K562 (cell line): ENCODE measurements at regions not wholly inside any gene's neighbourhood (a gene's known extent, or its start where the extent isn't known, plus 50 kb on each side); places are given as distances from the start of the nearest gene placed in this dataset.

ENCODE experiments used
- ATAC-seq: fragments of 200-7000 bp; cut with Tn5 transposase; 3 replicates; pipeline ENCODE4 v1.9.1; 2020; ENCODE audit warnings: moderate library complexity
- BruUV-seq: library from RNA; stranded (reverse); fragments of 400-500 nt; replicated peaks from 2 replicates; lab custom pipeline; 2021; lab: Mats Ljungman, UMichigan
- CTCF ChIA-PET: fragments of 300-600 bp; formaldehyde crosslinking; extraction: SDS; loops from one replicate; lab custom pipeline; 2021; ENCODE audit warnings: low intra/inter-chr PET ratio; lab: Yijun Ruan, JAX
- POLR2A ChIA-PET: fragments of 300-600, 350-650 bp; sonication (Branson Sonifier 250); formaldehyde crosslinking; extraction: SDS; loops from one replicate; lab custom pipeline; 2021; ENCODE audit warnings: antibody characterized with exemption, inconsistent platforms; lab: Yijun Ruan, JAX
- DNase-seq, 4 experiments: peaks; one replicate each; pipeline versions ENCODE4 v3.0.0 to v3.0.0-alpha.2; 2011 to 2018; ENCODE audit warnings: low spot score in 3 of 4, mixed read lengths in 3 of 4; ENCODE audit errors: extremely low read depth in 1 of 4
- FAIRE-seq: peaks from 2 replicates; lab custom pipeline; 2011; peaks lifted over from hg19 to GRCh38; lab: Jason Lieb, UNC
- H2AFZ ChIP-seq: 2 replicates; pipeline ENCODE4 v1.6.0; 2011; ENCODE audit warnings: low read depth, low read length, control low read depth, inconsistent platforms
- H3K27ac ChIP-seq: fragments of 200-600 bp; 3 replicates; pipeline ENCODE4 v1.8.0; 2011; ENCODE audit warnings: low read depth, mild to moderate bottlenecking, control low read depth, inconsistent platforms, low read length, moderate library complexity, mixed read lengths; ENCODE audit errors: extremely low read depth
- H3K27me3 ChIP-seq, 2 experiments: fragments of 300-600 bp in 1 of 2; 2 replicates in 1 of 2; 3 replicates in 1 of 2; pipeline versions ENCODE4 v1.6.0 to v1.8.0; 2011; ENCODE audit warnings: inconsistent platforms in 2 of 2, low read length in 2 of 2, mild to moderate bottlenecking in 1 of 2, mixed read lengths in 1 of 2, moderate library complexity in 1 of 2; ENCODE audit not compliant: control insufficient read depth in 2 of 2, insufficient read depth in 2 of 2
- H3K36me3 ChIP-seq: fragments of 300-600 bp; 3 replicates; pipeline ENCODE4 v1.8.0; 2011; ENCODE audit warnings: mild to moderate bottlenecking, low read length, inconsistent platforms; ENCODE audit not compliant: control insufficient read depth, insufficient read depth
- H3K4me1 ChIP-seq, 2 experiments: fragments of 200-600 bp in 1 of 2; replicated peaks in 1 of 2; 2 replicates in 1 of 2; 3 replicates in 1 of 2; pipeline versions ENCODE4 v1.5.1 to v1.8.0; 2011; ENCODE audit warnings: inconsistent platforms in 2 of 2, low read length in 2 of 2, mild to moderate bottlenecking in 1 of 2, mixed read lengths in 1 of 2, moderate library complexity in 1 of 2; ENCODE audit not compliant: control insufficient read depth in 2 of 2, insufficient read depth in 2 of 2
- H3K4me2 ChIP-seq: 2 replicates; pipeline ENCODE4 v1.6.1; 2011; ENCODE audit warnings: low read length, control low read depth, inconsistent platforms, mixed read lengths; ENCODE audit not compliant: insufficient read depth
- H3K4me3 ChIP-seq: fragments of 200-600 bp; sonication (generic), shearing (Covaris generic); 2 replicates; pipeline ENCODE4 v1.5.1; 2016; ENCODE audit warnings: control low read depth, inconsistent platforms
- H3K79me2 ChIP-seq: fragments of 200-600 bp; 3 replicates; pipeline ENCODE4 v1.8.0; 2011; ENCODE audit warnings: low read length, inconsistent platforms; ENCODE audit not compliant: control insufficient read depth, insufficient read depth
- H3K9ac ChIP-seq, 2 experiments: 2 replicates each; pipeline versions ENCODE4 v1.6.0 to v1.6.1; 2011; ENCODE audit warnings: low read depth in 2 of 2, low read length in 2 of 2, control low read depth in 1 of 2, inconsistent platforms in 1 of 2, mild to moderate bottlenecking in 1 of 2, mixed read lengths in 1 of 2; ENCODE audit not compliant: insufficient read depth in 1 of 2
- H3K9me1 ChIP-seq: one replicate; pipeline ENCODE4 v1.6.0; 2011; ENCODE audit warnings: inconsistent platforms, mild to moderate bottlenecking, low read length, moderate library complexity; ENCODE audit not compliant: control insufficient read depth, insufficient read depth
- H3K9me3 ChIP-seq: replicated peaks from 2 replicates; pipeline ENCODE4 v1.5.1; 2011; ENCODE audit warnings: low read depth, low read length, inconsistent platforms; ENCODE audit not compliant: control insufficient read depth, insufficient read depth
- H4K20me1 ChIP-seq: replicated peaks from 2 replicates; pipeline ENCODE4 v1.6.1; 2011; ENCODE audit warnings: low read length, inconsistent platforms, mixed read lengths; ENCODE audit not compliant: control insufficient read depth, insufficient read depth
- CBFA2T3 ChIP-seq: fragments of 450-650 bp; IDR thresholded peaks from 2 replicates; pipeline ENCODE4 v1.6.1; 2017
- DIDO1 ChIP-seq: fragments of 450-650 bp; IDR thresholded peaks from 2 replicates; pipeline ENCODE4 v1.6.1; 2016; ENCODE audit warnings: low read depth, missing biosample characterization, missing genetic modification characterization
- E2F5 ChIP-seq: sonication (generic); formaldehyde crosslinking; IDR thresholded peaks from 2 replicates; pipeline ENCODE4 v1.8.0; 2022; ENCODE audit warnings: mild to moderate bottlenecking, missing genetic modification reagents
- GTF2E2 ChIP-seq: fragments of 200-800 bp; sonication (Bioruptor generic); IDR thresholded peaks from 2 replicates; pipeline ENCODE4 v1.6.1; 2016; ENCODE audit warnings: missing genetic modification characterization, missing compliant biosample characterization
- HDAC8 ChIP-seq: fragments of 450-650 bp; IDR thresholded peaks from 2 replicates; pipeline ENCODE4 v1.6.1; 2016; ENCODE audit warnings: mild to moderate bottlenecking, missing genetic modification characterization, moderate library complexity, missing compliant biosample characterization
- MEF2A ChIP-seq: IDR thresholded peaks from 2 replicates; pipeline ENCODE4 v1.6.1; 2011; ENCODE audit warnings: low read depth, mild to moderate bottlenecking, low read length, moderate library complexity; ENCODE audit not compliant: control insufficient read depth
- MNT ChIP-seq, 2 experiments: fragments of 450-650 bp; conservative IDR thresholded peaks; 2 replicates each; pipeline ENCODE4 v1.6.1; 2017; ENCODE audit warnings: mild to moderate bottlenecking in 2 of 2, moderate library complexity in 2 of 2
- SP2 ChIP-seq: IDR thresholded peaks from 2 replicates; pipeline ENCODE4 v1.6.1; 2011; ENCODE audit warnings: mild to moderate bottlenecking, low read depth, low read length, moderate library complexity; ENCODE audit not compliant: poor library complexity, severe bottlenecking; ENCODE audit errors: extremely low read depth
- STAT5B ChIP-seq: fragments of 250-450 bp; sonication (Bioruptor Pico); IDR thresholded peaks from 2 replicates; pipeline ENCODE4 v1.8.0; 2021; ENCODE audit warnings: mild to moderate bottlenecking, inconsistent platforms
- TAF1 ChIP-seq: IDR thresholded peaks from 2 replicates; pipeline ENCODE4 v1.6.1; 2011; ENCODE audit warnings: mild to moderate bottlenecking, low read length, moderate library complexity; ENCODE audit not compliant: insufficient read depth, control insufficient read depth, severe bottlenecking; ENCODE audit errors: extremely low read depth
- ZBTB26 ChIP-seq: fragments of 450-650 bp; formaldehyde crosslinking; IDR thresholded peaks from 2 replicates; pipeline ENCODE4 v1.4.0; 2022; ENCODE audit warnings: missing genetic modification characterization
- WGBS: fragments of 100-300 bp; shearing (Covaris generic); methylation state at CpG from one replicate; pipeline ENCODE4 v1.1.6; 2016; ENCODE audit warnings: low coverage, mixed read lengths; ENCODE audit not compliant: insufficient coverage; ENCODE audit errors: missing lambda C conversion rate; 5-methylcytosine and 5-hydroxymethylcytosine counted together
- in situ Hi-C: fragments of 300-500 bp; cut with MboI; formaldehyde crosslinking; loops from 4 replicates; pipeline ENCODE4 v1.15.0; 2018; ENCODE audit warnings: inconsistent platforms, mixed read lengths
- intact Hi-C: fragments of 100-400 bp; cut with micrococcal nuclease; formaldehyde crosslinking; loops from 2 replicates; pipeline ENCODE4 v1.14.2; 2022

GRCh38 chr4:104642521-104642920 is 147.8 kb upstream of the CXXC4 start (continued):
- TF ChIP-seq SP2 (no peak), E2F5 (CRISPR knock-in tag) (no peak)
- TF ChIP-seq, all 486 proteins: peak for 0

- ATAC-seq = no peak
- Histone ChIP-seq H3K27me3 (no peaks in the 10 kb centered on the region), H3K27ac (no peak overlapping the region), H3K4me2 (no peak overlapping the region), H2AFZ (no peak overlapping the region), H3K9me3 (no peaks in the 10 kb centered on the region; the same call in 1 of the 2 replicates), H3K4me1 (no peaks in the 10 kb centered on the region), H3K36me3 (no peaks in the 10 kb centered on the region), H3K9me1 (no peaks in the 10 kb centered on the region), H3K9ac (no peak overlapping the region), H3K79me2 (no peaks in the 10 kb centered on the region), H3K4me3 (no peak overlapping the region), H4K20me1 (no peaks in the 10 kb centered on the region)
- intact Hi-C loops (no loop called here), in situ Hi-C loops (no loop called here)
- TF ChIP-seq HDAC8 (tag) (no peak), ZBTB26 (CRISPR knock-in tag) (no peak), TAF1 (no peak), DIDO1 (tag) (no peak), CBFA2T3 (no peak), MNT (conservative IDR thresholded peaks at IDR 0.05) (no peak), GTF2E2 (tag) (no peak), STAT5B (no peak), MEF2A (no peak)
- DNase-seq = no peak
- no TSS peak for BruUV-seq
- FAIRE-seq = no peak
- ChIA-PET POLR2A (no interaction called here), CTCF (no interaction called here)
- WGBS = 2% methylated on average over 3 of the region's 3 CpGs
These were observed 149.1 kb upstream of the CXXC4 start for GRCh38 chr4:104643805-104644204.
